ENCODE measurements at regions not wholly inside any gene's neighbourhood (a gene's known extent, or its start where the extent isn't known, plus 50 kb on each side); places are given as distances from the start of the nearest gene placed in this dataset.

DNA sequence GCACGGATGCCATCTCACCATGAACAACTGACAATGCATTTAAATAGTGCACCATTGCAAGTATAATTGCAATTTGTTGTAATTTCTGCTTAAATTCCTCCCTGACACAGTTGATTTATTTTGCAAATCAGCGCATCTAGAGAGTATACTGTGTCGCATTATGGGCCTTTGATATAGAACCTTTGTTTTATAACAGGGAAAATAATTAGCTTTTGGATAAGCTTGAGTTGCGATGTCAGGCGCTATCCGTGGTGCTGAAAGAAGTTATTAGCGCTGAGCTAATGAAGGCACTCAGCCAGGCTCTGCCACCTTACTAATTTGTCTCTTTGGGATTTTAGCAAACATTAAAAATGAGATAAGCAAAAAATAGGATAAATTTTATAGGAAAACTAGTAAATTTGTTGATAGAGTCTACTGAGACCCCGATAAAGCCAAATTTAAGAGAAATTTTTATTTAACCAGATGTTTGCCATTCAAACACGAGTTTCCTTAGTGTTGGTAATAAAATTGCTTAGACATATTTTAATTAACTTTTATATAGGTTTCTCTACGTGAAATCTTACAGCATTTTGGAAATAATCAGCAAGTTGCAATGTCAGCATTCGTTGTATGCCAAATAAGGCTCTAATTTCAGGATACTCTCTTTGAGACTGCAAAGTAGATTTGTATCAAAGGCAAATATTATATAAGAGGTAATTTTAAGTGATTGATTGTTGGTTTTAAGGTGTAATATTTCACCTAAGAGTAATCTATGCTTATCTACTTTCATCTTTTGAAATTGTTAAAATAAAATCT, 355.5 kb downstream of the TLR4 start:
- DNase-seq (ENCODE audit: low read depth): peak; percentile 29

DNA sequence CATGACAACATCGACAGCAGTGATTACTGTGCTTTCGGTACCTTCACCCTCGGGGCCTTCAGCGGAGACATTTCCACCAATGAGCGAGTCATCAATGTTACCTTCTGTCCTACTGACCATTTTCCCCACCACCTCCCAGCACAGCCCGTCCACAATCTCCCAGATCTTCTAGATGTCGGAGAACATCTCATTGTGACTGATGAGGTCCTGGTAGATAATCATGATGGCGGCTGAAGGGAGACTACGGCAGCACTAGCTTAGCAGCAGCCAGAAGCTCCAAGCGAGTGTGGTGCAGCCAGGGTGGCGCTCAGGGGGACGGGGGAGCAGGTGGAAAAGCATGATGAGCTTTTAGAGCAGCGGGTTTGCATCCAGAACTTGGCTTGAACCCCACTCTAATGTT, 379.0 kb downstream of the TLR4 start:
- no peak for DNase-seq (ENCODE audit: low read depth)

DNA sequence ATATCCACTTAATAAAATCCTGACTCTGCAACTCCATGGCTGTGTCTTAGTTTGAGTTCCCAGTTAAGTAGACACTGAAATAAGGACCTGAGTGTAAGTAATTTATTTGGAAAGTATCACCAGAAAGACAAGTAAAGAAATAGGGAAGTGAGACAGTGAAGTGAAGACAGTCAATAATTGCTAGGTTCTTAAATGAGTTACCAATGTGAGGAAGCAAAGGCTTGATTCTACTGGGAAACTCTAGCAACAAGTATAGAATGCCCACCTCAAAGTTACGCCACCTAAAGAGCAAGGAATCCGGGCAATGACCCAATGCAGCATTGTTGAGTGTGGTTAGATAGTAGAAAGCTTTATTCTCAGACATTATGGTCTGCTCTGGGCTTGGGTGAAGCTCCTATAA, 383.9 kb downstream of the TLR4 start:
- DNase-seq (ENCODE audit: low read depth): no peak

DNA sequence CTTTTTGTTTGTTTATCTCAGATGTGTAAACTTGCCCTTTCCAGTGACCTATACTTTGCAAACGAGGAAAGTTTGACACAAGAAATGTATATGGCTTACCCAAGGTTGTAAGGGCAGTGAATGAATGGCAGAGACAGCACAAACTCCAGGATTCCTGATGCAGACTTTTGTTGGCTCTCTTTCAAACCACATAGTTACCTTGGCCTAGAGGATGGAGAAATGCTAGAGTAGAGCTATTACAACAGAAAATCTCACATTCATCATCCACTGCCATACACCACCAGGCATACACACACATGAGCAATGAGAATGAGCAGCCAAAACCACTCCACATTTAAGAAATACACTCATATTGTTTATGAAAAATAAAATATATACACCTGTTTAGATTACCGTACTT, 387.0 kb downstream of the TLR4 start:
- no peak for DNase-seq (ENCODE audit: low read depth)

DNA sequence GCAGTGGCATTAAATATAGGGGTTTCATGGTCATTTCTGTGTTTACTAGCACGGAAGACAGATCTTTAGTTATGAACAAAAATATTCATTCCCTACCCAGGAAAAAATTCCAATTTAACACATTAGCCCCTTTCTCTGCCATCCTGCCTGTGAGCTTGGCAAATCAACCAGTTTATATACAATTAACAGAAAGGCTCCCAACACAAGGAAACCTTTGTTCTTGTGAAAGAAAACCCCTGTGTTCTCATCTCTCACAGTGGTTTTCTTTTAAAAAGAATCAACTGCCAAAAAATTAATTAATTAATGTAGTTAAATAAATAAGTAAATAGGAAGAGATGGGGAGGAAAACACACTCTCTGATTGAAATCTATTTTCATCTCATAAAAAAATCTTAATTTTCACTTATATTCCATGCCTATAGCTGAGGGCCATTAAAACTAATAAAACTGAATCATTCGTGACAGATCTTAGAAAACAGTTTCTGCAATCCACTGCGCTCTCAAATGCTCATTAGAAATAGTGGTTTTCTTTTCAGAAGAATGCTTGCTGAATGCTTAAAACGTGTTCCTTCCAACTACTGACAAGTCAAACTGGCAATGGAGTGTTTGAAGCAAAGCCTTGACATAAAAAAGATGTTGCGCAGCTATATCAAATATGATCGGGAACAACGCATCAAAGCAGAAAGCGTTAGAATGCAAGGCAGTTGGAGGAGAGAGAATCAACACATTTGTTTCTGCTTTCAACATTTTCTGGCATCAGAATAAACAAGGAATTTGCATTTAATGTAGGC, 387.7 kb downstream of the TLR4 start:
- no peak for DNase-seq (ENCODE audit: low read depth)

- no peak for DNase-seq (ENCODE audit: low read depth)
Measured at GRCh38 chr9:118094387-118094786, 390.2 kb downstream of the TLR4 start.

- no peak for DNase-seq (ENCODE audit: low read depth)
Measured at GRCh38 chr9:118100529-118101419, 396.6 kb downstream of the TLR4 start.

- no peak for DNase-seq (ENCODE audit: low read depth)
Measured at GRCh38 chr9:118104363-118104762, 400.2 kb downstream of the TLR4 start.

GRCh38 chr9:118108971-118109370, 404.8 kb downstream of the TLR4 start:
- DNase-seq (ENCODE audit: low read depth): no peak

GRCh38 chr9:118109542-118109941, 405.3 kb downstream of the TLR4 start:
- DNase-seq (ENCODE audit: low read depth): no peak

DNA sequence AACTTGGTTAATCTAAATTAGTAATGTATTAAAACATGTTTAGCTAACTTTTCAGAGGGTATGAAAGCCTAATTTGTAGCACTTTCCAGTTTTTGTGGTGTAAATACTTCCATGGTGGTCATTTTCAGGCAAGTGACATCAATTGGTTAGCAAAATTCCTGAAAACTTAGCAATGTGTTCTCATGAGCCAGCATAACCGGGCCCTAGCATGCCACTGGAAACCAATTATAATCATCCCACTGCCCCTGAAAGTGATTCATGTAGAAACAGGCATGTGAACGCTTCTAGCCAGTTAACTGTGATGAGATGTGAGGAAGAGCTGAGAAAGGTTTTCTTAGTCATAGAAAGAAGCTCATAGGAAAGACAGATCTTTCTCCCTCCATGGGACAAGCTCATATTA, 417.2 kb downstream of the TLR4 start:
- DNase-seq (ENCODE audit: low read depth): no peak

GRCh38 chr9:118128313-118128712, 424.1 kb downstream of the TLR4 start:
- DNase-seq (ENCODE audit: low read depth): no peak

- DNase-seq (ENCODE audit: low read depth): no peak
Measured at GRCh38 chr9:118129541-118129940, 425.3 kb downstream of the TLR4 start.

DNA sequence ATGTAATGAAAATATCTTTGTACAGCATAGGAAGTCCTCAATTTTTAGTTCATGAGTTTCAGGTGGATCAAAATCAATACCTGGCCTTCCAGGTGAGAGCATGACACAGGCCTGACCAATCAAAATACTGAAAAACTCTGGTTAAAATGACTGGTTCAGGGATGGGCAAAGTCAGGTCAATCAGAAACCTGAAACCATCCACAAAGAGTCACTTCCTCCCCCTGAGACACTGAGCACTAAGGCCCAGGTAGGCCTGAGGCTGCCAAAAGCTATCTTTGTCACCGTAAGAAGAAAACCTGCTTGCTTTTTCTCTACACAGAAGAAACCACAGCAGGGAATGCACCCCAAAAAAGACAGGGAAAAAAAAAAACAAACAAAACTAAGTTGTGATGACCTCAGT, 444.8 kb downstream of the TLR4 start:
- DNase-seq (ENCODE audit: low read depth): no peak

DNA sequence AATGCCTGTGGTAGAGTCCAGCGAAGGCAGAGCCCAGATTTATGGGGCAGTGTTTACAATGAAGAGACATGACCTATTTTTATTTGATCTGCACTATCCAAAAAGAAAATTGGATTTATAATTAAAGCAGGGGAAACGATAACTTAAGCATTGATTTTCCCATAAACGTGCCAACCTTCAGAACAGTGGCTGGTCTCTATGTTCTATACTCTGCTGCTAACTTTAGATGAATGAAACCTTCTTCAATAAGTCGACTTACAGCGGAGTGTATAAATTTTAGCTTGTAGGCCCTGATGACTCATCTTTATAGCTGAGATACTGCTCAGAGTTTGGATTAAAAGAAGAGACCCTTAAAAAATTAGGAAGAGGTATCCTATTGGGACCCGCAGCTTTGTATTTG, 452.6 kb downstream of the TLR4 start:
- DNase-seq (ENCODE audit: low read depth): no peak

DNA sequence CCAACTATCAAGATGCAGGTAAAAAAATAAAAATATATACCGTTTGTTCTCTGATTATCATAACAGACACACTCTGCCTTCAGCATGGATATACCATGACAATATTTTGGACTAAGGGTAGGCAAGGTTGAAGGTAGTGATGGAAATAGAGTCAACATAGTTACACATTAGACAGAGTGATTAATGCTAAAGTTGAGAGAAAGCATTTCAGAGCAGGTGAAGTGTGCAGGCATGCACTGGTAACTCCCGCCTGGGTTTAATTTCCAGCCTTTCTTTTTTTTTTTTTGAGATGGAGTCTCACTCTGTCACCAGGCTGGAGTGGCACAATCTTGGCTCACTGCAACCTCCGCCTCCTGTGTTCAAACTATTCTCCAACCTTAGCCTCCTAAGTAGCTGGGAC, 458.5 kb downstream of the TLR4 start:
- no peak for DNase-seq (ENCODE audit: low read depth)

DNA sequence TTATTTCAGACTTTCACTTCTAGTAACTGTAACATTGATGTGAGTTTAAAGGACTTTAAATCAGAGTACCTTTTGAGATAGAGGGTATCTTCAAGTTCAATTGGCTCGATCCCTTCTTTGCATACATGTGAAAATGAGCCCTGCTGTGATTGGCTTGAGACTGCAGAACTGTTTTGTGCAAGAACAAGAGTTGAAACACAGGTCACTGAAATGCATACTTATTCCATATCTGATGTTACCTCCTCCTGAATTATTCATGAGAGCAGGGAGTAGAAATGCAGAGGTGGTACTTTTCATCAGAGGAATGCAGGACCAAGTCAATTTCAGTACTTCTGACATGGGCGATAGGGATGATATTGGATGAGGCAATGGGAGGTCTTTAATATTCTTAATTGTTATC, 459.5 kb downstream of the TLR4 start:
- no peak for DNase-seq (ENCODE audit: low read depth)

- no peak for DNase-seq (ENCODE audit: low read depth)
Measured at GRCh38 chr9:118165451-118165850, 461.2 kb downstream of the TLR4 start.

DNA sequence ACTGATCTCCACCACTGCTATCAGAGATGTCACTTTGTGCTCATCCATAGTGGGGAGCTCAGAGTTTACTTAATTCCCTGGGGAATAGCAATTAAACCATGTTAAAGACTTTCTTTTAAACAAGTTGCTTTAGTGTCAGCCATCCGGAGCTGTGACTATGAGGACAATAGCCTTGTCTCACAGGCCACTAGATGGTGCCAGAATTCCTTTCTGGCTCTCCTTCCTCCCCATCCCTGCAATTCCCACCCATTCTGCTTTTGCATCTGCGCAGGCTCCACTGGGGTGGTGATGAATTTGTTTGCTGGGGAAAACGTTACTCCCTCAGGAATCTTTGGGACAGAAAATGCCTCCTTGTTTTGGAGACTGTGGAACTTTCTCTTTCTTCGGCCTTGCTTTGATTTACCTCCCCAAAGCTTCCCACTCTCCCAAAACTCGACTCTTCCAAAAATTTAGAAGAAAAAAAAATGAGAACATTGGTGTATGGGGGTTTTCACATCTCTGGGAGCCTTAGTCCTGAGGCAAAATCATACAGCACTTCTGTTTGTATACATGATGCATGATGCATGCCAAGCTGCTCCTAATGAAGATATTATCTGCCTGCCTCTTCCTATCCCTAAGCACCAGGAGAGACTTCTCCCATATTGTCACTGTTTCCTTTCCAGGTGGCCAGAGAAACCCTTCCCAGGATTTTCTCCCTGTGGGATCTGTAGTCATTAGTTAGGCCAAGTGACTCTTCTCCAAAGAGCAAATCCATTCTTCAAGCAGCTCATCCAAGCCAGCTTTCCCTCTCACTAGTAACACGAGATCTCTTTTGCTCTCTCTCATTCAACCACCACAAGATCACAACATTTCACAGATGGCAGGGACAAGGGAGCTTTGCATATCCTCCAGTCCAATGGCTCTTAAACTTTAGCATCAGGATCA, 466.1 kb downstream of the TLR4 start:
- peak; percentile 5 for DNase-seq (ENCODE audit: low read depth)

DNA sequence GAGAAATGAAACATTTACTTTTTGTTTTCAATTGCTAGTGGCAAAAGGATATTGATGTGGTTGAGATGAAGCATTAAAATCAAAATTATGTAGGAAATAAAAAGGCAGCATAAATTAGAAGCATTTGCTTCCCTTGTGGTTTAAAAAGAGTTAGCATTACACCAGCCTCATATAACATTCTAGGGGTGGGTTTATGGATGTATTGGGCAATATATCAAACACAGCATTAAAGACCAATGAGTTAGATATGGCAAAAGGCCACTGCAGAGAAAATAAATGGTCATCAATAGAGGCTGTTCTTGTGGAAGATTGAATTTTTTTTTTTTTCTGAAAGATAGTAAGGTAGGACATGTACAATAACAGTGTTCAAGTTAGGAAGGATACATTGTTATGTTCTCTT, 473.0 kb downstream of the TLR4 start:
- no peak for DNase-seq (ENCODE audit: low read depth)

DNA sequence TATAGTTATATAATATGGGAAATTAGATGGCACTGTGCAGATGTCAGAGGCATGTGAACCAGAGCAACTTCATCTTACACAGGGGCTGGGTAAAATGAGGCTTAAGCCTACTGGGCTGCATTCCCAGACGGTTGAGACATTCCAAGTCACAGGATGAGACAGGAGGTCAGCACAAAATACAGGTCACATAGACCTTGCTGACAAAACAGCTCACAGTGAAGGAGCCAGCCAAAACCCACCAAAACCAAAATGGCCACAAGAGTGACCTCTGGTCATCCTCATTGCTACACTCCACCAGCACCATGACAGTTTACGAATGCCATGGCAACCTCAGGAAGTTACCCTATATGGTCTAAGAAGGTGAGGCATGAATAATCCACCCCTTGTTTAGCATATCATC, 479.4 kb downstream of the TLR4 start:
- DNase-seq (ENCODE audit: low read depth): no peak
